Esophagus squamous epithelium (tissue), 5 donors: ENCODE measurements at regions not wholly inside any gene's neighbourhood (a gene's known extent, or its start where the extent isn't known, plus 50 kb on each side); places are given as distances from the start of the nearest gene placed in this dataset.

Source experiments
- DNase-seq: peaks from one replicate; lab custom pipeline; 2025; lab: John Stamatoyannopoulos, UW
- H3K27ac ChIP-seq, 4 donors: fragments of 200-600 bp; sonication (generic); one replicate each; pipeline ENCODE4 v1.5.1; 2016 to 2019; ENCODE audit warnings: mild to moderate bottlenecking in 1 of 4
- H3K27me3 ChIP-seq, 4 donors: fragments of 200-600 bp; sonication (generic); 1 replicate in 3 of 4; 2 replicates in 1 of 4; pipeline versions ENCODE4 v1.5.1 to v1.6.0; 2017 to 2021; ENCODE audit warnings: antibody characterized with exemption in 1 of 4
- H3K36me3 ChIP-seq, 3 donors: fragments of 200-600 bp; sonication (generic); one replicate each; pipeline ENCODE4 v1.5.1; 2016 to 2019
- H3K4me1 ChIP-seq, 3 donors: fragments of 200-600 bp; sonication (generic); one replicate each; pipeline ENCODE4 v1.5.1; 2017 to 2019
- H3K4me3 ChIP-seq, 4 donors: fragments of 200-600 bp; sonication (generic); 1 replicate in 3 of 4; 2 replicates in 1 of 4; pipeline ENCODE4 v1.5.1; 2016 to 2019; ENCODE audit warnings: mild to moderate bottlenecking in 2 of 4, moderate library complexity in 1 of 4
- H3K9me3 ChIP-seq, 3 donors: fragments of 200-600 bp; sonication (generic); one replicate each; pipeline ENCODE4 v1.5.1; 2016 to 2019
- POLR2A ChIP-seq, 4 donors: fragments of 450-650 bp; IDR thresholded peaks; one replicate each; pipeline ENCODE4 v1.6.1; 2017; ENCODE audit warnings: antibody characterized with exemption in 4 of 4, mild to moderate bottlenecking in 4 of 4, moderate library complexity in 3 of 4
- WGBS, 2 donors: methylation state at CpG; one replicate each; pipeline ENCODE4 v1.1.5; 2018; 5-methylcytosine and 5-hydroxymethylcytosine counted together
- intact Hi-C: fragments of 100-400 bp; cut with DNase I; formaldehyde crosslinking; loops from one replicate; pipeline ENCODE4 v1.15.0; 2022
- TF ChIP-seq, protein P1 (sequence below), 6 experiments: fragments of 450-650 bp in 4 of 6; fragments of 200-600 bp in 2 of 6; sonication (generic) in 2 of 6; IDR thresholded peaks; one replicate each; pipeline ENCODE4 v1.5.1; 2016 to 2019; ENCODE audit warnings: antibody characterized with exemption in 6 of 6, mild to moderate bottlenecking in 4 of 6, moderate library complexity in 4 of 6
- donor health status: DM: yes; HTN: yes; CAD: no.

DNA sequence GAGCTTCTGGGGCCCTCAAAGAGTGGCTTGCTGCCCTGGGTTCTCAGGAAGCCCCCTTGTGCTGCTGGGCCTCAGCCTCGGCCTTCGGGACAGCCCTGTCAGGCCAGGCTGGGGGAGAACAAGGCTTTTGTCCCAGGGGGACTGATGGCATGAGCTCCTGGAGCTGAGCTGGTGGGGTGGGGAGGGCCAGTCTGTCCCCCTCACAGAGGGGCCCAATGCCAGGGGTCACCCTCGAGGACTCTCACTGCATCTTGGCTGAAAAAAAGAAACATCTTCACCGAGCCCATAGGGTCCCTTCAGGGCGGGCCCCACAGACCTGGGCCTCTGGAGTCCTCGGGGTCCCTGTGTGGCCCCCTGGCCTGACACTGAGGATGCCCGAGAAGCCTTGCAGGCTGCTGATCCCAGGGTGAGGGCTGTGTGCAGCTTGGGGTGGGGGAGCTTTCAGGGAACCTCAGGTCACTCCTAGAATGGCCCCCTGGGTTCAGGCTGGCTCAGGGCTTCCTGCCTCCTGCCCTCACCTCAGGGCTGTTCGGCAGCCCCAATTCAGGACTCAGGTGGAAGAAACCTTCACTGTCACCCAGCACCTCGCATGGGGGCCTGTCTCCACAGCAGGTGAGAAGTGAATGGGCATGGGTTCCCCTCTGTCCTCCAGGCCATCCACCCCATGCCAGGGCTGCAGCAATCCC, 90.5 kb downstream of the TNFRSF13B start:
- Histone ChIP-seq H3K4me3 (no peak overlapping the region), H3K4me1 (no peaks in the 10 kb centered on the region), H3K27me3 (peaks cover 0 to 8% (median 0%) of the 10 kb centered on the region in 4 donors), H3K9me3 (peaks cover 0 to 12% (median 0%) of the 10 kb centered on the region in 3 donors), H3K27ac (no peak overlapping the region), H3K36me3 (no peaks in the 10 kb centered on the region)
- 60% methylated on average over 2 of the region's 9 CpGs; no CpG with 5 or more reads in 1 of the 2 donors for WGBS, 2 donors
- DNase-seq: no peak
- intact Hi-C loops: no loop called here
- TF ChIP-seq, protein P1, sequence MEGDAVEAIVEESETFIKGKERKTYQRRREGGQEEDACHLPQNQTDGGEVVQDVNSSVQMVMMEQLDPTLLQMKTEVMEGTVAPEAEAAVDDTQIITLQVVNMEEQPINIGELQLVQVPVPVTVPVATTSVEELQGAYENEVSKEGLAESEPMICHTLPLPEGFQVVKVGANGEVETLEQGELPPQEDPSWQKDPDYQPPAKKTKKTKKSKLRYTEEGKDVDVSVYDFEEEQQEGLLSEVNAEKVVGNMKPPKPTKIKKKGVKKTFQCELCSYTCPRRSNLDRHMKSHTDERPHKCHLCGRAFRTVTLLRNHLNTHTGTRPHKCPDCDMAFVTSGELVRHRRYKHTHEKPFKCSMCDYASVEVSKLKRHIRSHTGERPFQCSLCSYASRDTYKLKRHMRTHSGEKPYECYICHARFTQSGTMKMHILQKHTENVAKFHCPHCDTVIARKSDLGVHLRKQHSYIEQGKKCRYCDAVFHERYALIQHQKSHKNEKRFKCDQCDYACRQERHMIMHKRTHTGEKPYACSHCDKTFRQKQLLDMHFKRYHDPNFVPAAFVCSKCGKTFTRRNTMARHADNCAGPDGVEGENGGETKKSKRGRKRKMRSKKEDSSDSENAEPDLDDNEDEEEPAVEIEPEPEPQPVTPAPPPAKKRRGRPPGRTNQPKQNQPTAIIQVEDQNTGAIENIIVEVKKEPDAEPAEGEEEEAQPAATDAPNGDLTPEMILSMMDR (IDR thresholded peaks at IDR 0.05): no peak
- TF ChIP-seq POLR2A (IDR thresholded peaks at IDR 0.05): no peak

DNA sequence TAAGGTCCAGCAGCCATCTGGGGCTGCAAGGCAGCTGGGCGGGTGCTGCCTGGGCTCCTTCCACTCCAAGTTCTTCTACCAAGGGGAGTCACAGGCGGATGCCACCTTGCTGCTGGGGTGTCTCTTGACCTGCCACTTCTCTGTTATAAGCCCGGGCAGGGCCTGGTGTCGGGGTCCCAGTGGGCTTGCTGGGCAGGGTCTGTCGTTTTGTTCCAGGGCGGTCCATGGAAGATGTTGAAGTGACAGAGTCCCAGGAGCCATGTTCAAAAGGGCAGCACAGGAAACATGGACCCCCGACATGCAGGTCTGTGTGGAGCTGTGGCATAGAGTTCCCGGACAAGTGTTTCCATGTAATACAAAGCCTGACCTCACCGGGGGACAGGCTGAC, 91.1 kb downstream of the TNFRSF13B start:
- Histone ChIP-seq H3K27ac (no peak overlapping the region), H3K4me3 (no peak overlapping the region), H3K36me3 (no peaks in the 10 kb centered on the region), H3K4me1 (no peaks in the 10 kb centered on the region), H3K9me3 (peaks cover 0 to 12% (median 0%) of the 10 kb centered on the region in 3 donors), H3K27me3 (peaks cover 0 to 8% (median 0%) of the 10 kb centered on the region in 4 donors)
- intact Hi-C loops: no loop called here
- DNase-seq: no peak
- TF ChIP-seq POLR2A (IDR thresholded peaks at IDR 0.05): no peak
- TF ChIP-seq, protein P1 (IDR thresholded peaks at IDR 0.05): no peak
- 89% methylated on average over 8 of the region's 9 CpGs; no CpG with 5 or more reads in 1 of the 2 donors for WGBS, 2 donors

DNA sequence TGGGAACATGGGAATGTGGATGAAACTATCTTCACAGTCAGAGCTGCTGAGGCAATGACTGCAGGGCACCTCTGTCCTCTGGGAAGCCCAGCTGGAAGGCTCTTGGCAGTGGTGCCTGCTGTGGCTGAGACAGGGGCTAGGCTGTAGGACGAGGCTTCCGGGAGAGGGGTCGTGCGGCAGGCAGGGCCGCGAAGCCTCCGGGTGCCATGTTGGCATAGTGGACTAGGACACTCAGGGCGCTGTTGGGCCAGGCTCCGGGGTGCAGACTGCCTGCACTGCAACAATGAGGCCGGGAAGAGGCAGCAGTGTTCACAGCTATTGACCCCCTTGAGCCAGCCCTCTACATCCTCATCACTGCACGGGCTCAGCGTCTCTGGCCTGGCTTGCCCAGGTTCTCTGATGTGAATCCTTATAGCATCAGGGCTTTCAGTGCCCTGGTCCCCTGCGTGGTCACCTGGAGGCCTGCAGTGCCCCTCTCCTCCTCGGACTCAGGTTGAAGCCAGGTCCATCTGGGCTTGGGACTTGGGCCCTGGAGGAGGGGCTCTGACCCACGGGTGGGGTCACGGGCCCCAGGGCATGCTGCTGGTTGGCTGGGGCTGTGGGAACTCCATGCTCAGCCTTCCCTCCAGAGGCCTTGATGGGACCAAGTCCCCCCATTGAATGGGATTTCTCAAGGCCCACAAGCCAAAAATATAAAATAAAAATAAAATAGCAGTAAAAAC, 91.6 kb downstream of the TNFRSF13B start:
- TF ChIP-seq, protein P1 (IDR thresholded peaks at IDR 0.05): no peak
- TF ChIP-seq POLR2A (IDR thresholded peaks at IDR 0.05): no peak
- no peaks in the 10 kb centered on the region for H3K36me3 ChIP-seq
- H3K4me1 ChIP-seq: no peaks in the 10 kb centered on the region
- 70% methylated on average over 7 of the region's 16 CpGs; no CpG with 5 or more reads in 1 of the 2 donors for WGBS, 2 donors
- peaks cover 0 to 12% (median 0%) of the 10 kb centered on the region in 3 donors for H3K9me3 ChIP-seq
- intact Hi-C loops: no loop called here
- no peak overlapping the region for H3K4me3 ChIP-seq
- DNase-seq: no peak
- peaks cover 0 to 8% (median 0%) of the 10 kb centered on the region in 4 donors for H3K27me3 ChIP-seq
- H3K27ac ChIP-seq: no peak overlapping the region

DNA sequence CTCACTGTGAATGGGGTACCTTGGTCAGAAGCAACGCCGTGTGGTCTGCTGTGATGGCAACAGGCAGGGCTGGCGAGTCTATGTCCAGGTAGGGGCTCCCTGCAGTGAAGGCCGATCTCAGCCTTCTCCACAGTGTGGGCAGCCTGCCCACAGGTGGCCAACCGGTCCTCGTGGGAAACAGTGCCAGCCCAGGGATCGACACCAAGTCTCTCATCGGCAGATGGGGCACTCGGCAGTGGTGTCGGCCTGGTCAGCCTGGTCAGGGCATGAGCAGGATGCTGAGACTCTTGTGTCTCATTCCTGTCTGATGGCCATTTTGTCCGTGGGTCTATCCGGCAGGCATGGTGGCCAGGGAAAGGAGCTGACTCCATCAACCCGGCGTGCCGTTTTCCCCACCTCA, 92.2 kb downstream of the TNFRSF13B start:
- DNase-seq: no peak
- Histone ChIP-seq H3K36me3 (no peaks in the 10 kb centered on the region), H3K27ac (no peak overlapping the region), H3K27me3 (peaks cover 0 to 8% (median 0%) of the 10 kb centered on the region in 4 donors), H3K4me1 (no peaks in the 10 kb centered on the region), H3K9me3 (peaks cover 0 to 12% (median 0%) of the 10 kb centered on the region in 3 donors), H3K4me3 (no peak overlapping the region)
- intact Hi-C loops: no loop called here
- no peak for TF ChIP-seq POLR2A (IDR thresholded peaks at IDR 0.05)
- TF ChIP-seq, protein P1 (IDR thresholded peaks at IDR 0.05): no peak
- 95% methylated on average over 4 of the region's 15 CpGs; no CpG with 5 or more reads in 1 of the 2 donors for WGBS, 2 donors

DNA sequence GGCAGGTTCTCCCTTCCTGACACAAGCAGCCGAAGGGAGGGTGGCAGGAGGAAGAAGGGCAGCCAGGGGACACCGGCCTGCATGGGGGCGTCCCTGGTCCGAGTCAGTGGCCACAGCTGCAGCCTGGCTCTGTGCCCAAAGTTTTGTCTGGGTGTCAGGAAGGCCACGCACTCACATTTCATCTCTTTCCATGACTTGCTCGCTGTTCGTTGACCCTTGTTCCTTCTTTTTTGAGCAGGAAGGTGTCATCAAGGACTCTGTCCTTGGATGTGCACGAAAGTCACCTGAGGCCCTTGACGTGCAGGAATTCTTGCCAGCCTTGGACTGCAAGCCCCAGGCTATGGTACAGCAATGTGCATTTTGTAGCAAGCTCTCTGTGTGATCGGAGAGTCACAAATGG, 93.3 kb downstream of the TNFRSF13B start:
- Histone ChIP-seq H3K4me1 (no peaks in the 10 kb centered on the region), H3K4me3 (no peak overlapping the region), H3K27ac (no peak overlapping the region), H3K9me3 (peaks cover 0 to 12% (median 0%) of the 10 kb centered on the region in 3 donors), H3K36me3 (no peaks in the 10 kb centered on the region), H3K27me3 (peaks cover 0 to 8% (median 0%) of the 10 kb centered on the region in 4 donors)
- DNase-seq: no peak
- WGBS, 2 donors: 57 to 77% methylated on average over 6 to 10 of the region's 10 CpGs
- intact Hi-C loops: no loop called here
- TF ChIP-seq, protein P1 (IDR thresholded peaks at IDR 0.05): no peak
- TF ChIP-seq POLR2A (IDR thresholded peaks at IDR 0.05): no peak
